NCI-H1694 treated with DMSO at 0.1 percent for 48 hours (cell line): ENCODE measurements at regions not wholly inside any gene's neighbourhood (a gene's known extent, or its start where the extent isn't known, plus 50 kb on each side); places are given as distances from the start of the nearest gene placed in this dataset.

Source experiments
- DNase-seq: peaks from one replicate; lab custom pipeline; 2025; lab: John Stamatoyannopoulos, UW

GRCh38 chr5:2129568-2130272, 247.0 kb upstream of the IRX4 start:
- DNase-seq = no peak

DNA sequence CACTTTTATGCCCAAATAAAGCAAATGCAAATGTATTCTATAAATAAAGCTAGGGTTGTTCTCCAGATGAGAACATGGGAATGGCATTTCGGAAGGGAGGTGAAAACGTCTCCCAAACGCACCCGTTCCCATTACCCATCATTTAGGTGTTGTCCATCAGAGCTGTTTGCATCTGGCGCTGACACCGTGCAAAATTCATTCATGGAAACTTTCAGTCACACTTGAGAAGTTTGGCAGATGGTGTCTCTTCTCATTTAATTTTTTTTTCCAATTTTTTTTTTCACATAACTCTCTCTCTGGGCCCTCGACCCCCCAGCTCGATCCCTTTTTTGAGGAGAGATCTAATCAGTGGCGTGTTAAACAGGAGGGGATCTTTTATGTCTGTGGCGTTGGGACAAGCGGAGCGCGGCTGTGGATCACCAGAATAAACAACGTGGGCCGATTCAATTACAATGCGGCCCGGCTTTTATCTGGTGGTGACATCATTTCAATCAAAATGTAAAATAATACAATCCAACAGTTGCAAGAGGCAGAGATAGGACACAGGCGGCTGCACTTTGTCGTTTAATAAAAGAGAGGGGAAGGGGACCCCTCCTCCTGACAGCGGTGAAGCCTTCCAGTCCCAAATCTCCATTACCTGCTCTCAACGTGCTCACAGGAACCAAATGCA, 246.1 kb upstream of the IRX4 start:
- DNase-seq = no peak

DNA sequence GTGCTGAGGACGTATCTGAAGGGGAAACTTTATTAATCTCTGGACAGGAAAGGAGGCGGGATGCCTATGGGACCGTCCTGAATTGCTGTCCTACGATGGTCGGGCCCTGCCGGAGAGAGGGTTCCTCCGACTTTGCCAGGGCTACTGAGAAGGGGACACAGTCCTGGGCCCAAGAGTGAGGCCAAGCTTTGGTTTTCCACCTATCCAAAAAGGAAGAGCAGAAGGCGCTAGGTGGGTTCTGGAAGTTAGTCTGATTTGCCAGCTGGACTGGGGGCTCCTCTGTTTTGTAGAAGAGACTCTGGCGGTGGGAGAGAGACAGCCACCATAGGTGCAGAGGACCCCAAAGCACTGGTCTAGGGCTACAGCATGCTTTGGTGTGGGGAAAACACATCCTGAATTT, 243.8 kb upstream of the IRX4 start:
- no peak for DNase-seq

DNA sequence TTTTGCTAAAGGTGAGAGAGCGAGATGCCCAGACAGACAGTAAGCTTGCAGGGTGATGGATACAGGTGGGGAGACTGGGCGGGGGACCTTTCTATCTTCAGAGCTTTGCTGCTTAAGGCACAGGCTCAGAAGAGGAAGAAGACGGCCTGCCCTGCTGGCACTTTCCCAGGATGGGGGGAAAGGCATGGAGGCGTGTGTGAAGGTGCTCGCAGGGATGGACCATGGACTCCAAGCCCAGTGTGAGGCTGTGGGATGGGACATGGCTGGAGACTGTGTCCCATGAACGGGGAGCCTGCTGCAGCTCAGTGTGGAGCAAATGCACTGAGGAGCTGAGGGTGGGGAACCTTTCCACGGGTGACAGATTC, 243.2 kb upstream of the IRX4 start:
- DNase-seq = no peak

DNA sequence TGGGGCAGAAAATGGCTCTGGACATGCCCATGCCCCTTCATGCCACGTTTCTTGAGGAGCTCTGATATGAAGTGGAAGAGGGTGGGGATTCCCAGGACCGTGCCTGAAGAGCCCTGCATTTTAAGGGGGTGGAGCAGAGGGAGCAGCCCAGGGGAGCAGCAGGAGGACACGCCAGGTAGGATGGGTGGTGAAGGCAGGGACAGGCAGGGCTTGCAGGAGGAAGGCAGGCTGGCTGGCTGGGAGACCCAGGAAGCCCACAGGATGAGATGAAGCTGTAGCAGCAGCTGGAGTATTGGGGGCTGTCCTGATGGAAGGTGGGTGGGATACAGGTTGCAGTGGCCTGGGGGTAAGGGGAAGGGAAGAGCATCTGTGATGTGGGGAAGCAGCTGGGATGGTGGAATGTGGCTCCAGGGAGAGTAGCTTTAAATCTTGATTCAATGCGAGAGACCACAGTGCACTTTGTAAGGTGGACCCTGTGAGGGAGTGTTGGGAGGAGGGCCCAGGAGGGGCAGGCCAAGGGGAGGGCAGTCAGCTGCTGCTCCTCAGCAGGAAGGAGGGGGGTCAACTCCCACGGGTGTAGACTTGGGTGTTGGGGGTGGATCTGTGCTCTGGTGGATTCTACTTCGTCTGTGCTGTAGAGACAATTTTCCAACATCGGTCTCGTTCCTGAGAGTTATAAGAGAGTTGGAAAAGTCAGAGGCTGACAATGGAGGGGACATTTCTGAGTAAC, 242.6 kb upstream of the IRX4 start:
- DNase-seq = no peak

DNA sequence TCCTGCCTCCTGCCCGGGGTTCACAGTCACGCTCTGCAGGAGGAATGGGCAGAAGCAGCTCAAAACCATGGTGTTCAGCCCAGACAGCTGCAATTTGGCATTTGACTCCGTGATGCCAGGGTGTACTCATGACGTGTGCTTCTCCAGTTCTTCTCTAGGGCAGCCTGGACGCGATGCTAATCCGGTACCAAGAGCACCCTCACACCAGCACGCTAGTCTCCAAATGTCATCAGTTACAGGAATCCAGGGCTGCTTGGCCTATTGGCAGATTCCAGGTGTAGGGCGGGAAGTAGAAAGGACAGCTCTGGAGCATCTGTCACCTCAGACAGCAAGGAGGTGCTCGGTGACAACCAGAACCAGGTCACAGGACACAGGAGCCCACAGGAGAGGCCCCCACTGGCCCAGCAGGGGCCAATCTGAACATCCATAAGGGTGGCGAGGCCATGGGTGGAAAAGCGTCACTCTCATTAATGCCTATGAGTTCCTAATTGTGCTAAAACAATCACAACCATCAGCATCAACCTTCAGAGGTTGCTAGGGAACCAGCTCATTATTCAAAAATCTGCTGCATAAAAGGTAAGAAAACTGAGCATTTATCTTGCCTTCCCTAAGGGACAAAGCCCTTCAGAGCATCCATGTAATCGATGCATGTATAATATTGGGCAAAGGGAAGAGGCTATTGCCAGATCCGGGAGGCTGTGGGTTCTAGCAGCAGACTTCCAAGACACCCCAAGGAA, 241.9 kb upstream of the IRX4 start:
- no peak for DNase-seq

- DNase-seq = no peak
Measured at GRCh38 chr5:2123874-2124273, 241.1 kb upstream of the IRX4 start.

- DNase-seq = no peak
Measured at GRCh38 chr5:2120361-2120760, 237.6 kb upstream of the IRX4 start.

DNA sequence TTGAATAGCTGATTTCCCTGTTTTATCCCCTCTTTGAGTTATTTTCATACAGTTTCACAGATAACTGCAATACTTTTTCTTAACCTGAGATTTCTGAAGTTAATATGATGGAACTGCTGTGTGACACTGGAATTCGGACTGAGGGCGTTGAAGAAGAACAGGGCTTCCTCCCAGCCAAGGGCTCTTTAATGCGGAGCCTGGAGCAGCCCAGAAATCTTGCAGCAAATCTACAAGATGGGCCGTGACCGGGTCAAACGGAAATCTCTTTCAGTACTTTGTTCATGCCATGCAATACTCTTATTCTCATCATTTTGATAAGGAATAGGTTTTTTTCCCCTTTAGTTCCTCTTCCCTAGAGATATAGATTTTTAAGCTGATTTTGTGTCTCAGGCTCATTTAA, 236.8 kb upstream of the IRX4 start:
- no peak for DNase-seq

DNA sequence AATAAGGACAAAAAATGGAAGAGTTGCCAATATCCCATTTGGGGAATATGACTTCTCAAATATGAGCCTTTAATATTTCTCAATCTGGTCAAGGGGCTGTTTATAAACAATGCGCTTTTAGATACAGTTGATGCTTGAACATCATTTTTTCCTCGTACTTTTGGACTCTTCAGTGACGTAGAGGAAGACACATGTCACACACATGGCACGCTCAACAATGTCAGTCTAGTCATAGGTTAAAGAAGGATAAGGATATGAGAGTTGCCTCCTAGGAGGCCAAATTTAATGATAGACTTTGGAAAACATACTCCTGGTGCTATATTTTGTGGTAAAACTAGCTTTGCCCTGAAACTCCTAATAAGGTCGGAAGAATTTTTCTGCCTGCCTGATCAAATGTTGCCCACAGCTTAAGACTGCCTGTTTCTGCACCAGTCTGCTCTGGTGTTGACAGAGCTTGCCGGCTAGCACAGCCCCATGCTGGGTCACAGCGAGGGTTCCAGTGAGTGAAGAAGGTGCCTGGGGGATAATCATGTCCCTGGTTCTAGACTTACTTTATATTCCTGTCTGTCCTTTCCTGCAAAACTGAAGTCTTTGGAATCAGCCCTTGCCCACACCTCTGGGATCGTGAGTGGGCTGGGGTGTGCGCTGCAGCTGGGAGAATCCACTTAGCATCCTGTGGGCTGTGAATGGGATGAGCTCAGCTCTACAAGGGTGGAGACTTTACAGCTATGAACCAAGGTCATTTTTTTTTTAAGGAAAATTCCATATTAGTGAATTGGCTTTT, 230.8 kb upstream of the IRX4 start:
- DNase-seq = no peak

DNA sequence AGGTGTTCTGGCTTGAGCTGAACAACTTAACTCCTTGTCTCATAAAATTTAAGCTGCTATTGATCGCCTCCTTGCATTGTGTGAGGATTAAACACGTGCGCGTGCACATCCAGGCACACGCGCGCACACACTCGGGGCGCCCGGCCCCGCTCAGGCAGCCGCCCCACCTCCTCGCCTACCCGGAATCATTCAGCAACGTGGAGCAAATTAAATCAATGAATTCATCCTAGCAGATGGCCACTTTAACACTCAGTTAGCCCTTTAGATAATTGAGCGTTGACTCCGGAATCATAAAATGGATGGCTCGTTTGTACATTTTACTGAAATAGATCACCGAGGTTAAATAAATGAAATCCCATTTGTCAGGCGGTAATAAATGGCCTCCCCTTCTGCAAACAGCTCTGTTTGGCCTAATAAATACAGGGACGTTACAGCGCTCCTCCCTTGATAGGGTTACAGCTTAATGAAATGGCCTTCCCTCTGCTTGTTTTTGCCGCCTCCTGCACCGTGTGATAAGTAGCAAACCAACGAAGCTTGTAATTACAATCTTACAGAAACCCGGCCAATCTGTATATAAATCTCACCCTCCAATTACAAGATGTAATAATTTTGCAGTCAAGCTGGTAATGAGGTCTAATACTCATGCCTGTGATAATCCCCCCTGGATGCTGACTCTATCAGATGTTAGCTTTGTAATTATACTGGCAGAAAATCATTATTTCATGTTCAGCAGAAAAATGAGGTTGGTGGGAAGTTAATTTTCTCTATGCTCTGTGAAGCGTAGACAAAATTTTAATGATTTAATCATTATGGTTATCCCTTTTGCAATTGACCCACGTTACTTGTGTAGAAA, 229.7 kb upstream of the IRX4 start:
- DNase-seq = no peak

DNA sequence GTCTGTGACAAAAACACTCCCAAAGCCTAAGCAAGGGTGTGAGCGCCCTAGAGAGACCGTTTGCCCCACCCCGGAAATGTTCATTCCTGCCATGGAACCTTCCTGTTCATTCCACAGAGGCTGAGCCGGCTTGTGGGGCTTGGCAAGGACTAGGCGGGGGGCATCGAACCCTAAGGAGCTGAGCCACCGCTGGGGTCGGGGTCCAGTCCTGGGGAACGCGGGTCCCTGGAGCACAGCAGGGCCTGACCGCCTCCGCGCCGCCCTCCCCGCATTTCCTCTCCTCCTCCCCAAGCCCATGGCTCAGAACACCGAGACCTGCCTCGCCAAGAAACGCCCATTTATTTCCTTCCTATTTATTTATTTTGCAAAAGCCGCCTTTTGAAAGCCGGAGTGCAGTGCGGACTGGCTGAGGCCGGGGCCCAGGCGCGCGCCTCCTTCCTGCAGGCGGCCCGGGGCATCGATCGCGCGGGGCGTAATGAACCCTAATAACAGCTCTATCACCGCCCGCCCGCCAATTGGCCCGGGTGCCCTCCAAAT, 228.9 kb upstream of the IRX4 start:
- DNase-seq = no peak

DNA sequence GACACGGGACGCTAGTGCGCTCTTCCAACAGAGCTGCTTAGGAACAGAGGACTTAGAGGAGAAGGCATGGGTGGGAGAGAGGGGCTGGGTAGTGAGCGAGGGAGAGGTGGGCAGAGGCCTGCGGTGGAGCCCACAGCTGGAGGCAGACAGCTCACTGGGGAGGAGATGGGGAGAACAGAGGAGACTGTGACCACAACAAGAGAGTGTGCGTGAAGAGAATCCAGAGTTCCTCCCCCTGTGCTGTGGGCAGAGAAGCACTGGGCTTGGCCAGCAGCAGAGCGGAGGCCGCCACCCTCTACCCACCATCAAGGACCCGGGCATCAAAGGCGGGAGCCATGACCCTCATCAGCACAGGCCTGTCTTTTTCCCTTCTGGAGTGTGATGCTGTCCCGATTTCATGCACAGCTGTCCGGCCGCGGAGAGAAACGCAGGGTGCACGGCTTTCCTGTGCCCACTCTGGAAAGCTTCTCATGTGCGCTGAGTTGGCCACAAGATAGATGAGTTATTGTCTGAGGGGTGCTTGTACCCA, 228.3 kb upstream of the IRX4 start:
- no peak for DNase-seq

DNA sequence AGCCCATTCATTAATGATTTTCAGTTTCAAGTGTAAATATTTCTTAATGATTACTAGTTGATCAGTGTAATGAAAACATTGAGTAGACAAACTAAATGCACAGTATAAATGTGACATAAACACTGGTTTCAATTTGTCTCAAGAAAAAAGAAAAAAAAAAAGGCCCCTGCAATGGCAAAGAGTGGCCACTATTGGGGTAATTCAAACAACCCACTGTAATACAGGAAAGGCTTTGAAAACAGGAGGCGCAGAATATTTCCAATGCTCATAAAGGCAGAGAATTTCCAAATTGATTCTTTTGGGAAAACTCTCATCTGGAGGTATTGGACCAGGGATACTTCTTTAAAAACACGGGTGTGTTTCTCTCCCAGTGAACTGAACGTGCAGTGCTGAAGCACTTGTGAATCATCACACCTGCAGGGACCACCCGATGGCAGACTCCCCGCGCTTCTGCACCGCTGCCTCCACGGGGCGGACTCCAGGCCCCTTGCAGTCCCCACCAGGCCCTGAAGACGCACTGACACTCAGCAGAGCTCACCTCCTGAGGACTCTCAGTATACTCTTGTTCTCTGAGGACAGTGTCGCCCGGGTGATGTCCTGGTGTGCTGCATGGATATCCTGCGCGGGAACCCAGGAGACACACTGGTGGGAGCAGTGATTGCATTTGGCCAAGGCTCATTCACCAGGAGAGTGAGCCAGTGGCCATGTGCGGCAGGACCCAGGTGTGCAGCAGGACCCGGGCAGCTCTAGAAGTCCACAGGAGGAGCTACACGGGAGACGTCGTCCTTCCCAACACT, 227.6 kb upstream of the IRX4 start:
- DNase-seq = no peak

DNA sequence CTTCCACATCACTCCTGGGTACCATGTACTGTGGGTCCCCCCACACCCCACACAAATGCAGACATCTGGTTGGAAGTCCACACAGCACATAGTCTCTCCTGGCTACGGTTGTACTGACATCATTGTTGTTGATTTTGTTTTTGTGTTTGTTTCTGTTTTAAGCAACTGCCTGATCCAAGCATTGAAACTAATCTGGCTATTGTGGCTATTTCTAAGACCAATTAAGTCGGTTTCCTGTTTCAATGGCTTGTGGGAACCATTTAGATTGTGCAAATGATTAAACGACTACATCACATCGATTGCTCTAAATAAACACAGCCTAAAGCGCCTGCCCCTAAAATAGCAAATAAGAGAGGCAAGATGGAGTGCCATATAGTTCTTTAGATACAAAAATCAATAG, 226.8 kb upstream of the IRX4 start:
- DNase-seq = no peak

DNA sequence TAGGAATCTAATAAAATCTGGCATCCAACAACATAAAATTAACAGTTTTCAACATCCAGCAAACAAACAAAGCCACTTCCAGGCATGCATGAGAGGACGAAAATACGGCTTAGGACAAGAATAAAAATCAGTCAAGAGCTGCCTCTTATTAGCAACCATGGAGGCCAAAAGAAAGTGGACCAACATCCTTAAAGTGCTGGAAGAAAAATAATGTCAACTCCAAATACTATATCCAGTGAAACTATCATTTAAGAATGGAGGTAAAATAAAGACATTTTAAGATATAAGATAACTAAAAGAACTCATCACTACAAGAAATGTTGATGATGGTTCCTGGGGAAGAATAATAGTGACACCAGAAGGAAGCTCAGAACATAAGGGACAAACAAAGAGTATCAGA, 224.0 kb upstream of the IRX4 start:
- no peak for DNase-seq

DNA sequence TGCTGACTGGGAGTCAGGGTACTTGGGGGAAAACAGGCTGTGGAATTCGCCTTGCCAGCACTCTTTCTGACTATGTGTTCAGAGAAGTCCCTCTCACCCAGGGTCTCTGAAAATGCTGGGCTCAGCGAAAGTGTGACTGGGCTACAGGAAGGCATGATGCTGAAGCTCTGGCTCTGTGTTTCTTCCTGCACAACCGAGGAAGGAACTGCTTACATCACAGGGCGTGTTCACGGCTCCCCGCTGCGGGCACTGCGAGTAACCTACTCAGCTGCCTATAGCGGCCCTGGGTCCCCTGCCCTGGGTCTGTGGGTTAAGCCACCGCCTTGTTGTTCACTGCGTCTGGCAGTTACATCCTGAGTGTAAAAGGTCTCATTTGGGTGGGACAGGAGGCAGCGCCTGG, 222.4 kb upstream of the IRX4 start:
- no peak for DNase-seq

DNA sequence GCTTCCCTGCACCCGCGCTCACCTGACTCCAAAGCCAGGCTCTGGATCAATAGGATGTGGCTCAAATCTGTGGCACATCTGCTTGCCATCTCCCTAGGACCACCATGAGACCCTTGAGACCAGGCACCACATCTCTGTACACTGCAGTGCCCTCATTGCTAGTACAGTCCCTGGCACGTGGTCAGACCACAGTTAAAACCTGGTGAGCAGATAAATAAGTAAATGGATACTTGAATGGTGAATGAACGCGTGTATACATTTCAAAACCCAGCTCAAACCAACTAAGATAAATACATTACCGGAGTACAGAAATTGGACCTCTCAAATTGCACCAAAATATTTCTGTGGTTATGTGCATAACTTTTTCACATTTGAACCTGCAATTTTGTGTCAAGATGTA, 221.2 kb upstream of the IRX4 start:
- DNase-seq = no peak
